GM12878 (cell line): ENCODE measurements at regions not wholly inside any gene's neighbourhood (a gene's known extent, or its start where the extent isn't known, plus 50 kb on each side); places are given as distances from the start of the nearest gene placed in this dataset.
"Not testable (repeated sequence)": the region's sequence is repeated elsewhere in the genome, so short reads cannot be mapped to it uniquely, and the experiment has no call there.

ENCODE experiments used
- ATF3 ChIP-seq: IDR thresholded peaks from 2 replicates; pipeline ENCODE4 v1.6.1; 2011; ENCODE audit warnings: low read depth, mild to moderate bottlenecking, low read length, moderate library complexity, borderline replicate concordance; ENCODE audit errors: extremely low read depth
- CBFB ChIP-seq: IDR thresholded peaks from 2 replicates; pipeline ENCODE4 v1.6.1; 2016; ENCODE audit warnings: antibody characterized with exemption, low read depth
- CBX5 ChIP-seq: sonication (generic); IDR thresholded peaks from 2 replicates; pipeline ENCODE4 v1.6.1; 2016; ENCODE audit warnings: low read depth, moderate library complexity, mild to moderate bottlenecking, inconsistent platforms
- WRNIP1 ChIP-seq: IDR thresholded peaks from 2 replicates; pipeline ENCODE4 v1.6.1; 2011; ENCODE audit warnings: low read depth, low read length, improper control_type of control experiment, borderline replicate concordance
- TF ChIP-seq, protein P1 (sequence below): fragments of 450-650 bp; conservative IDR thresholded peaks from 2 replicates; pipeline ENCODE4 v1.6.1; 2017; ENCODE audit warnings: mild to moderate bottlenecking, moderate library complexity

DNA sequence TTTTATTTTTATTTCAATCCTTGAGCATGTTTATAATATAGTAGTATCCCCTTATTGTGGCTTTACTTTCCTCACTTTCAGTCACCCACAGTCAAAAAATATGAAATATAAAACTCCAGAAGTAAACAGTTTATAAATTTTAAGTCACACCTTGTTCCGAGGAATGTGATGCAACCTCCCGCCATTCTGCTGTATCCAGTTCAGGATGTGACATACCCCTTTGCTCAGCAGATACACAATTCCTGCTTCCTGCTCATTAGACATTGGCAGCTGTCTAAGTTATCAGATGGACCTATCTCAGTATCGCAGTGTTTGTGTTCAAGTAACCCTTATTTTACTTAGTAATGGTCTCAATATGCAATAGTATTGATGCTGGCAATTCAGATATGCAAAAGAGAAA lies 144.5 kb downstream of the POTEG start:
- not testable (repeated sequence) for TF ChIP-seq CBX5, CBFB, WRNIP1, ATF3
- TF ChIP-seq, protein P1, sequence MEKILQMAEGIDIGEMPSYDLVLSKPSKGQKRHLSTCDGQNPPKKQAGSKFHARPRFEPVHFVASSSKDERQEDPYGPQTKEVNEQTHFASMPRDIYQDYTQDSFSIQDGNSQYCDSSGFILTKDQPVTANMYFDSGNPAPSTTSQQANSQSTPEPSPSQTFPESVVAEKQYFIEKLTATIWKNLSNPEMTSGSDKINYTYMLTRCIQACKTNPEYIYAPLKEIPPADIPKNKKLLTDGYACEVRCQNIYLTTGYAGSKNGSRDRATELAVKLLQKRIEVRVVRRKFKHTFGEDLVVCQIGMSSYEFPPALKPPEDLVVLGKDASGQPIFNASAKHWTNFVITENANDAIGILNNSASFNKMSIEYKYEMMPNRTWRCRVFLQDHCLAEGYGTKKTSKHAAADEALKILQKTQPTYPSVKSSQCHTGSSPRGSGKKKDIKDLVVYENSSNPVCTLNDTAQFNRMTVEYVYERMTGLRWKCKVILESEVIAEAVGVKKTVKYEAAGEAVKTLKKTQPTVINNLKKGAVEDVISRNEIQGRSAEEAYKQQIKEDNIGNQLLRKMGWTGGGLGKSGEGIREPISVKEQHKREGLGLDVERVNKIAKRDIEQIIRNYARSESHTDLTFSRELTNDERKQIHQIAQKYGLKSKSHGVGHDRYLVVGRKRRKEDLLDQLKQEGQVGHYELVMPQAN: not testable (repeated sequence)
